ENCODE measurements at regions not wholly inside any gene's neighbourhood (a gene's known extent, or its start where the extent isn't known, plus 50 kb on each side); places are given as distances from the start of the nearest gene placed in this dataset.

- no peak for DNase-seq (ENCODE audit: low spot score)
- in situ Hi-C loops (cut with MboI; ENCODE audit: low sequenced_read_pairs, unreplicated experiment), result no loop called here
These were observed 851.6 kb upstream of the CDH2 start for GRCh38 chr18:29028560-29028959.

GRCh38 chr18:29018976-29019375, 842.0 kb upstream of the CDH2 start:
- in situ Hi-C loops (cut with MboI; ENCODE audit: low sequenced_read_pairs, unreplicated experiment), result no loop called here
- TF ChIP-seq CTCF (IDR thresholded peaks at IDR 0.05; ENCODE audit: borderline replicate concordance, control extremely low read depth, extremely low read depth, insufficient read depth, missing control alignments), result no peak
- no peak for DNase-seq (ENCODE audit: low spot score)

More at GRCh38 chr18:29028560-29028959, 851.6 kb upstream of the CDH2 start:
- TF ChIP-seq CTCF (IDR thresholded peaks at IDR 0.05; ENCODE audit: borderline replicate concordance, control extremely low read depth, extremely low read depth, insufficient read depth, missing control alignments), result no peak

- TF ChIP-seq CTCF (IDR thresholded peaks at IDR 0.05; ENCODE audit: borderline replicate concordance, control extremely low read depth, extremely low read depth, insufficient read depth, missing control alignments), result no peak
- no peak for DNase-seq (ENCODE audit: low spot score)
- in situ Hi-C loops (cut with MboI; ENCODE audit: low sequenced_read_pairs, unreplicated experiment), result no loop called here
These were observed 836.0 kb upstream of the CDH2 start for GRCh38 chr18:29012883-29013465.

GRCh38 chr18:29012364-29012763, 835.4 kb upstream of the CDH2 start:
- TF ChIP-seq CTCF (IDR thresholded peaks at IDR 0.05; ENCODE audit: borderline replicate concordance, control extremely low read depth, extremely low read depth, insufficient read depth, missing control alignments), result no peak
- in situ Hi-C loops (cut with MboI; ENCODE audit: low sequenced_read_pairs, unreplicated experiment), result no loop called here
- DNase-seq (ENCODE audit: low spot score), result no peak

GRCh38 chr18:29009250-29009803, 832.4 kb upstream of the CDH2 start:
- no peak for DNase-seq (ENCODE audit: low spot score)
- TF ChIP-seq CTCF (IDR thresholded peaks at IDR 0.05; ENCODE audit: borderline replicate concordance, control extremely low read depth, extremely low read depth, insufficient read depth, missing control alignments), result no peak
- in situ Hi-C loops (cut with MboI; ENCODE audit: low sequenced_read_pairs, unreplicated experiment), result no loop called here

- in situ Hi-C loops (cut with MboI; ENCODE audit: low sequenced_read_pairs, unreplicated experiment), result no loop called here
- no peak for TF ChIP-seq CTCF (IDR thresholded peaks at IDR 0.05; ENCODE audit: borderline replicate concordance, control extremely low read depth, extremely low read depth, insufficient read depth, missing control alignments)
- DNase-seq (ENCODE audit: low spot score), result no peak
These were observed 831.9 kb upstream of the CDH2 start for GRCh38 chr18:29008809-29009208.
